Activated T-cell treated with anti-CD3 and anti-CD28 coated beads, Interleukin-2, amount 50 U/mL, for 24 hours (primary cell): ENCODE measurements at regions not wholly inside any gene's neighbourhood (a gene's known extent, or its start where the extent isn't known, plus 50 kb on each side); places are given as distances from the start of the nearest gene placed in this dataset.

Source experiments
- DNase-seq: peaks from one replicate; pipeline ENCODE4 v3.0.0-alpha.2; 2020
- H3K27ac Mint-ChIP-seq: 2 replicates; pipeline ENCODE4 v1.8.0; 2020; ENCODE audit warnings: mild to moderate bottlenecking, mixed read lengths
- H3K27me3 Mint-ChIP-seq: 2 replicates; pipeline ENCODE4 v1.8.0; 2020; ENCODE audit warnings: mixed read lengths
- H3K36me3 Mint-ChIP-seq: 2 replicates; pipeline ENCODE4 v1.8.0; 2020; ENCODE audit warnings: low read depth, mixed read lengths
- H3K4me1 Mint-ChIP-seq: 2 replicates; pipeline ENCODE4 v1.8.0; 2020; ENCODE audit warnings: low read depth, mixed read lengths
- H3K4me3 Mint-ChIP-seq: 2 replicates; pipeline ENCODE4 v1.8.0; 2020; ENCODE audit warnings: mild to moderate bottlenecking, moderate library complexity, mixed read lengths
- H3K9me3 Mint-ChIP-seq: 2 replicates; pipeline ENCODE4 v1.8.0; 2020; ENCODE audit warnings: mixed read lengths

GRCh38 chr3:161977850-161978249 lies 481.2 kb downstream of the OTOL1 start:
- no peaks in the 10 kb centered on the region for H3K4me1 Mint-ChIP-seq
- no peak overlapping the region for H3K4me3 Mint-ChIP-seq
- H3K9me3 Mint-ChIP-seq = no peaks in the 10 kb centered on the region
- DNase-seq = no peak
- no peak overlapping the region for H3K27ac Mint-ChIP-seq
- no peaks in the 10 kb centered on the region for H3K27me3 Mint-ChIP-seq
- no peaks in the 10 kb centered on the region for H3K36me3 Mint-ChIP-seq

GRCh38 chr3:161987933-161988332 lies 491.3 kb downstream of the OTOL1 start:
- Mint-ChIP-seq H3K4me1 (no peaks in the 10 kb centered on the region), H3K36me3 (no peaks in the 10 kb centered on the region), H3K27ac (no peak overlapping the region), H3K27me3 (no peaks in the 10 kb centered on the region), H3K4me3 (no peak overlapping the region), H3K9me3 (peaks cover 3% of the 10 kb centered on the region)
- no peak for DNase-seq

- H3K4me1 Mint-ChIP-seq = no peaks in the 10 kb centered on the region
- no peaks in the 10 kb centered on the region for H3K36me3 Mint-ChIP-seq
- peaks cover 3% of the 10 kb centered on the region for H3K9me3 Mint-ChIP-seq
- no peaks in the 10 kb centered on the region for H3K27me3 Mint-ChIP-seq
- no peak overlapping the region for H3K27ac Mint-ChIP-seq
- no peak overlapping the region for H3K4me3 Mint-ChIP-seq
- DNase-seq = no peak
Measured at GRCh38 chr3:161989012-161989411, 492.4 kb downstream of the OTOL1 start.

- Mint-ChIP-seq H3K4me3 (no peak overlapping the region), H3K9me3 (peaks cover 3% of the 10 kb centered on the region), H3K4me1 (no peaks in the 10 kb centered on the region), H3K36me3 (no peaks in the 10 kb centered on the region), H3K27ac (no peak overlapping the region), H3K27me3 (no peaks in the 10 kb centered on the region)
- no peak for DNase-seq
Measured at GRCh38 chr3:161990036-161990435, 493.4 kb downstream of the OTOL1 start.

GRCh38 chr3:161991901-161992540 lies 495.4 kb downstream of the OTOL1 start:
- Mint-ChIP-seq H3K27me3 (no peaks in the 10 kb centered on the region), H3K36me3 (no peaks in the 10 kb centered on the region), H3K9me3 (peaks cover 8% of the 10 kb centered on the region), H3K27ac (no peak overlapping the region), H3K4me1 (no peaks in the 10 kb centered on the region), H3K4me3 (no peak overlapping the region)
- no peak for DNase-seq

GRCh38 chr3:161999846-162000245 lies 503.2 kb downstream of the OTOL1 start:
- Mint-ChIP-seq H3K4me1 (no peaks in the 10 kb centered on the region), H3K27ac (no peak overlapping the region)

GRCh38 chr3:162007722-162008121 lies 511.1 kb downstream of the OTOL1 start:
- Mint-ChIP-seq H3K36me3 (no peaks in the 10 kb centered on the region), H3K9me3 (peaks cover 11% of the 10 kb centered on the region), H3K4me1 (no peaks in the 10 kb centered on the region), H3K27ac (no peak overlapping the region), H3K4me3 (no peak overlapping the region), H3K27me3 (no peaks in the 10 kb centered on the region)
- DNase-seq = no peak

More at GRCh38 chr3:161999846-162000245, 503.2 kb downstream of the OTOL1 start:
- H3K9me3 Mint-ChIP-seq = peaks cover 38% of the 10 kb centered on the region
- no peak overlapping the region for H3K4me3 Mint-ChIP-seq
- no peaks in the 10 kb centered on the region for H3K27me3 Mint-ChIP-seq
- no peaks in the 10 kb centered on the region for H3K36me3 Mint-ChIP-seq
- DNase-seq = no peak

- H3K27ac Mint-ChIP-seq = no peak overlapping the region
Measured at GRCh38 chr3:162012633-162013032, 516.0 kb downstream of the OTOL1 start.

GRCh38 chr3:162014284-162014683 lies 517.7 kb downstream of the OTOL1 start:
- Mint-ChIP-seq H3K9me3 (peaks cover 4% of the 10 kb centered on the region), H3K4me1 (no peaks in the 10 kb centered on the region), H3K4me3 (no peak overlapping the region), H3K36me3 (no peaks in the 10 kb centered on the region), H3K27me3 (no peaks in the 10 kb centered on the region), H3K27ac (no peak overlapping the region)
- DNase-seq = no peak

More at GRCh38 chr3:162012633-162013032, 516.0 kb downstream of the OTOL1 start:
- H3K4me1 Mint-ChIP-seq = no peaks in the 10 kb centered on the region
- DNase-seq = no peak
- H3K9me3 Mint-ChIP-seq = peaks cover 9% of the 10 kb centered on the region
- H3K27me3 Mint-ChIP-seq = no peaks in the 10 kb centered on the region
- no peaks in the 10 kb centered on the region for H3K36me3 Mint-ChIP-seq
- H3K4me3 Mint-ChIP-seq = no peak overlapping the region

GRCh38 chr3:162015856-162016255 lies 519.2 kb downstream of the OTOL1 start:
- H3K36me3 Mint-ChIP-seq = no peaks in the 10 kb centered on the region
- no peak overlapping the region for H3K27ac Mint-ChIP-seq
- H3K27me3 Mint-ChIP-seq = no peaks in the 10 kb centered on the region
- H3K9me3 Mint-ChIP-seq = peaks cover 4% of the 10 kb centered on the region
- H3K4me1 Mint-ChIP-seq = no peaks in the 10 kb centered on the region
- no peak overlapping the region for H3K4me3 Mint-ChIP-seq
- DNase-seq = no peak

- no peaks in the 10 kb centered on the region for H3K27me3 Mint-ChIP-seq
- H3K9me3 Mint-ChIP-seq = peaks cover 4% of the 10 kb centered on the region
- DNase-seq = no peak
- no peak overlapping the region for H3K27ac Mint-ChIP-seq
- H3K36me3 Mint-ChIP-seq = no peaks in the 10 kb centered on the region
- no peak overlapping the region for H3K4me3 Mint-ChIP-seq
- H3K4me1 Mint-ChIP-seq = no peaks in the 10 kb centered on the region
Measured at GRCh38 chr3:162019817-162020216, 523.2 kb downstream of the OTOL1 start.

- no peak for DNase-seq
- H3K4me1 Mint-ChIP-seq = no peaks in the 10 kb centered on the region
- H3K27me3 Mint-ChIP-seq = no peaks in the 10 kb centered on the region
- no peak overlapping the region for H3K4me3 Mint-ChIP-seq
- peaks cover 4% of the 10 kb centered on the region for H3K9me3 Mint-ChIP-seq
- H3K36me3 Mint-ChIP-seq = no peaks in the 10 kb centered on the region
- H3K27ac Mint-ChIP-seq = no peak overlapping the region
Measured at GRCh38 chr3:162021206-162021605, 524.6 kb downstream of the OTOL1 start.

GRCh38 chr3:162022911-162023310 lies 526.3 kb downstream of the OTOL1 start:
- DNase-seq = no peak
- Mint-ChIP-seq H3K4me3 (no peak overlapping the region), H3K4me1 (no peaks in the 10 kb centered on the region), H3K9me3 (peaks cover 5% of the 10 kb centered on the region), H3K36me3 (no peaks in the 10 kb centered on the region), H3K27me3 (no peaks in the 10 kb centered on the region), H3K27ac (no peak overlapping the region)

- Mint-ChIP-seq H3K36me3 (no peaks in the 10 kb centered on the region), H3K9me3 (peaks cover 14% of the 10 kb centered on the region), H3K27ac (no peak overlapping the region), H3K27me3 (no peaks in the 10 kb centered on the region), H3K4me3 (no peak overlapping the region), H3K4me1 (no peaks in the 10 kb centered on the region)
- DNase-seq = no peak
Measured at GRCh38 chr3:162029736-162030135, 533.1 kb downstream of the OTOL1 start.

GRCh38 chr3:162034368-162034767 lies 537.8 kb downstream of the OTOL1 start:
- no peak overlapping the region for H3K27ac Mint-ChIP-seq
- H3K4me3 Mint-ChIP-seq = no peak overlapping the region
- H3K4me1 Mint-ChIP-seq = no peaks in the 10 kb centered on the region
- H3K27me3 Mint-ChIP-seq = no peaks in the 10 kb centered on the region
- peaks cover 5% of the 10 kb centered on the region for H3K9me3 Mint-ChIP-seq
- DNase-seq = no peak
- no peaks in the 10 kb centered on the region for H3K36me3 Mint-ChIP-seq

GRCh38 chr3:162041622-162042021 lies 545.0 kb downstream of the OTOL1 start:
- H3K4me1 Mint-ChIP-seq = no peaks in the 10 kb centered on the region
- H3K9me3 Mint-ChIP-seq = peaks cover 5% of the 10 kb centered on the region
- H3K27me3 Mint-ChIP-seq = no peaks in the 10 kb centered on the region
- no peaks in the 10 kb centered on the region for H3K36me3 Mint-ChIP-seq
- no peak overlapping the region for H3K27ac Mint-ChIP-seq
- H3K4me3 Mint-ChIP-seq = no peak overlapping the region
- DNase-seq = no peak
